DMS 273 treated with DMSO at 0.1 percent for 48 hours (cell line): ENCODE measurements at regions not wholly inside any gene's neighbourhood (a gene's known extent, or its start where the extent isn't known, plus 50 kb on each side); places are given as distances from the start of the nearest gene placed in this dataset.

ENCODE experiments used
- DNase-seq: peaks from one replicate; lab custom pipeline; 2025; lab: John Stamatoyannopoulos, UW

GRCh38 chr18:67589325-67589724 lies 72.8 kb upstream of the DSEL start:
- no peak for DNase-seq

- DNase-seq: no peak
These were observed 69.6 kb upstream of the DSEL start for GRCh38 chr18:67586101-67586500.

- DNase-seq: no peak
These were observed 67.1 kb upstream of the DSEL start for GRCh38 chr18:67583621-67584020.

- no peak for DNase-seq
These were observed 66.0 kb upstream of the DSEL start for GRCh38 chr18:67582488-67582887.

- peak; percentile 11 for DNase-seq
These were observed 64.7 kb upstream of the DSEL start for GRCh38 chr18:67581178-67581577.

GRCh38 chr18:67577386-67577785 lies 60.9 kb upstream of the DSEL start:
- DNase-seq: no peak

GRCh38 chr18:67574749-67575148 lies 58.2 kb upstream of the DSEL start:
- DNase-seq: no peak

GRCh38 chr18:67568166-67568565 lies 51.6 kb upstream of the DSEL start:
- DNase-seq: no peak
